ENCODE measurements at regions not wholly inside any gene's neighbourhood (a gene's known extent, or its start where the extent isn't known, plus 50 kb on each side); places are given as distances from the start of the nearest gene placed in this dataset.

GRCh38 chr13:103130681-103131210 lies 64.5 kb upstream of the SLC10A2 start:
- DNase-seq (ENCODE audit: low read depth in 2 of 2), result no peak

- no peak for DNase-seq (ENCODE audit: low read depth in 2 of 2)
Observed at GRCh38 chr13:103130146-103130545, 63.9 kb upstream of the SLC10A2 start.
